Tibial nerve (tissue), 4 donors: ENCODE measurements at regions not wholly inside any gene's neighbourhood (a gene's known extent, or its start where the extent isn't known, plus 50 kb on each side); places are given as distances from the start of the nearest gene placed in this dataset.

Experiments
- DNase-seq, 2 donors: peaks; one replicate each; pipeline ENCODE4 v3.0.0-alpha.2; 2019; ENCODE audit warnings: low spot score in 2 of 2
- H3K27ac ChIP-seq, 4 donors: fragments of 200-600 bp; sonication (generic) in 3 of 4; one replicate each; pipeline ENCODE4 v1.5.1; 2017 to 2019; ENCODE audit warnings: mild to moderate bottlenecking in 1 of 4
- H3K27me3 ChIP-seq, 2 donors: fragments of 200-600 bp; sonication (generic) in 1 of 2; one replicate each; pipeline versions ENCODE4 v1.5.1 to v1.6.0; 2017 to 2019
- H3K36me3 ChIP-seq, 3 donors: fragments of 200-600 bp; sonication (generic); one replicate each; pipeline ENCODE4 v1.5.1; 2018 to 2019
- H3K4me1 ChIP-seq, 4 donors: fragments of 200-600 bp; sonication (generic) in 3 of 4; one replicate each; pipeline ENCODE4 v1.5.1; 2017 to 2019
- H3K4me3 ChIP-seq, 4 donors: fragments of 200-600 bp; sonication (generic) in 3 of 4; one replicate each; pipeline ENCODE4 v1.5.1; 2017 to 2019; ENCODE audit warnings: mild to moderate bottlenecking in 1 of 4, moderate library complexity in 1 of 4
- H3K9me3 ChIP-seq, 4 donors: fragments of 200-600 bp; sonication (generic) in 3 of 4; one replicate each; pipeline ENCODE4 v1.5.1; 2017 to 2019
- EP300 ChIP-seq, 2 donors: sonication (generic); formaldehyde crosslinking; IDR thresholded peaks; one replicate each; pipeline ENCODE4 v1.6.1; 2017; ENCODE audit warnings: antibody characterized with exemption in 2 of 2, mild to moderate bottlenecking in 1 of 2
- POLR2A ChIP-seq, 2 donors: fragments of 450-650 bp; IDR thresholded peaks; one replicate each; pipeline ENCODE4 v1.6.1; 2017; ENCODE audit warnings: antibody characterized with exemption in 2 of 2, mild to moderate bottlenecking in 2 of 2, moderate library complexity in 2 of 2
- WGBS, 2 donors: methylation state at CpG; one replicate each; pipeline ENCODE4 v1.1.5; 2018; 5-methylcytosine and 5-hydroxymethylcytosine counted together
- TF ChIP-seq, protein P1 (sequence below), 5 experiments: fragments of 200-600 bp in 3 of 5; fragments of 450-650 bp in 2 of 5; sonication (generic) in 3 of 5; IDR thresholded peaks; one replicate each; pipeline ENCODE4 v1.5.1; 2016 to 2019; ENCODE audit warnings: antibody characterized with exemption in 5 of 5, mild to moderate bottlenecking in 3 of 5, moderate library complexity in 2 of 5

DNA sequence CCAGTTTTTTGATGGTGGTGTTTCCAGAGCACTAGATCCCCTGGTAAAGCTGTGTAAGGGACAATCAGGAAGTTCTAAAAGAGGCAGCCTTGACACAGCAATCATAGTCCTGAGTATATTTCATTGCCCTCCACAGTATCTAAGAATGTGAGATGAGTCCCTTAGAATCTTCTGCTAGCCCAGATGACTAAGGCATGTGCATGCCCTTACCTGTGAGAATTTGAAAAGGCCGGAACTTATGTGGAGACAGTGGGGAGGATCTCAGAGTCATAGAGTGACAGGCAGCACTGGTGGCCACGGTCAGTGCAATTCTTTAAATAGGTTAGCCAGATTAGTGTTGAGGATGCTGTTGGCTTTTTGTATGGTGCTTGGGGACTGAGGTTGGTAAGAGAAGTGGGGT is 361.4 kb upstream of the VSTM2A start:
- H3K9me3 ChIP-seq: no peaks in the 10 kb centered on the region
- no peaks in the 10 kb centered on the region for H3K36me3 ChIP-seq
- DNase-seq: no peak
- H3K27ac ChIP-seq: no peak overlapping the region
- 60 to 92% methylated on average over 2 of the region's 2 CpGs for WGBS, 2 donors
- TF ChIP-seq EP300 (IDR thresholded peaks at IDR 0.05) (no peak), POLR2A (IDR thresholded peaks at IDR 0.05) (no peak)
- TF ChIP-seq, protein P1, sequence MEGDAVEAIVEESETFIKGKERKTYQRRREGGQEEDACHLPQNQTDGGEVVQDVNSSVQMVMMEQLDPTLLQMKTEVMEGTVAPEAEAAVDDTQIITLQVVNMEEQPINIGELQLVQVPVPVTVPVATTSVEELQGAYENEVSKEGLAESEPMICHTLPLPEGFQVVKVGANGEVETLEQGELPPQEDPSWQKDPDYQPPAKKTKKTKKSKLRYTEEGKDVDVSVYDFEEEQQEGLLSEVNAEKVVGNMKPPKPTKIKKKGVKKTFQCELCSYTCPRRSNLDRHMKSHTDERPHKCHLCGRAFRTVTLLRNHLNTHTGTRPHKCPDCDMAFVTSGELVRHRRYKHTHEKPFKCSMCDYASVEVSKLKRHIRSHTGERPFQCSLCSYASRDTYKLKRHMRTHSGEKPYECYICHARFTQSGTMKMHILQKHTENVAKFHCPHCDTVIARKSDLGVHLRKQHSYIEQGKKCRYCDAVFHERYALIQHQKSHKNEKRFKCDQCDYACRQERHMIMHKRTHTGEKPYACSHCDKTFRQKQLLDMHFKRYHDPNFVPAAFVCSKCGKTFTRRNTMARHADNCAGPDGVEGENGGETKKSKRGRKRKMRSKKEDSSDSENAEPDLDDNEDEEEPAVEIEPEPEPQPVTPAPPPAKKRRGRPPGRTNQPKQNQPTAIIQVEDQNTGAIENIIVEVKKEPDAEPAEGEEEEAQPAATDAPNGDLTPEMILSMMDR (IDR thresholded peaks at IDR 0.05): no peak
- no peaks in the 10 kb centered on the region for H3K27me3 ChIP-seq
- no peak overlapping the region for H3K4me3 ChIP-seq
- no peaks in the 10 kb centered on the region for H3K4me1 ChIP-seq

DNA sequence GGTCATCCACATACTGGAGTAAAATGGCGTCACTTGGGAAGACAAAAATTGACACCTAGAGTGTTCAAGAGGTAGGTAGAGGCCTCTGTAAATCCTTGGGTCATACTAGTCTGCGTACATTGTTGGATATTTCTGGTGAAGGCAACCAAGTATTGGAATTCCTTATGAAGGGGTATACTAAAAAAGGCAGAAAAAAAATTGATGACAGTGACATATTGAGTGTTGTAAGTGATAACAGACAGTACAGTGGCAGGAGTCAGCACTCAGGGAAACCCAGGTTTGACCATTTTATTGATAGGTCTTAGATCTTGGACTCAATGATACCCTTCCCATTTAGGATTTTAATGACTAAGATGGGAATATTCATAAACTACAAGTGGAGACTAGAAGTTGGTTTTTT is 359.1 kb upstream of the VSTM2A start:
- Histone ChIP-seq H3K4me1 (no peaks in the 10 kb centered on the region), H3K27me3 (no peaks in the 10 kb centered on the region), H3K9me3 (no peaks in the 10 kb centered on the region), H3K27ac (no peak overlapping the region), H3K4me3 (no peak overlapping the region), H3K36me3 (no peaks in the 10 kb centered on the region)
- TF ChIP-seq POLR2A (IDR thresholded peaks at IDR 0.05) (no peak), EP300 (IDR thresholded peaks at IDR 0.05) (no peak)
- TF ChIP-seq, protein P1 (IDR thresholded peaks at IDR 0.05): no peak
- no peak for DNase-seq
- 43 to 45% methylated on average over 2 of the region's 2 CpGs for WGBS, 2 donors

DNA sequence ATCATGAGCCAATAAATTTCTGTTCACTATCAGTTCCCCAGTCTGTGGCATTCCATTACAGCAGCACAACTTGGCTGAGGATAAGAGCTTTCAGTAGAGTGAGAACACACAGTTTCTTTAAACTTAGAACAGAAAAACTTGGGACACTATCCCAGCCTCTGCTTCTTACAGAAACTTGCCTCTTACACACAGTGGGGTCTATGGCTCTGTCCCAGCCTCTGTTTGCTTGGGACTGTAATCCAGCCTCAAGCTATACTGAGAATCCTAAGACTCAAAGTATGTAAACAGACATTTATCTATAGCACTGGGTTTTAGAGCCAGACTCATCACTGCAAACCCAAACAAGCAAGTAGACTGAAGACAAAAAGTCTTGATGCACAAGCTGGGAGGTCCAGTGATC is 355.8 kb upstream of the VSTM2A start:
- TF ChIP-seq POLR2A (IDR thresholded peaks at IDR 0.05) (no peak), EP300 (IDR thresholded peaks at IDR 0.05) (no peak)
- TF ChIP-seq, protein P1 (IDR thresholded peaks at IDR 0.05): no peak

DNA sequence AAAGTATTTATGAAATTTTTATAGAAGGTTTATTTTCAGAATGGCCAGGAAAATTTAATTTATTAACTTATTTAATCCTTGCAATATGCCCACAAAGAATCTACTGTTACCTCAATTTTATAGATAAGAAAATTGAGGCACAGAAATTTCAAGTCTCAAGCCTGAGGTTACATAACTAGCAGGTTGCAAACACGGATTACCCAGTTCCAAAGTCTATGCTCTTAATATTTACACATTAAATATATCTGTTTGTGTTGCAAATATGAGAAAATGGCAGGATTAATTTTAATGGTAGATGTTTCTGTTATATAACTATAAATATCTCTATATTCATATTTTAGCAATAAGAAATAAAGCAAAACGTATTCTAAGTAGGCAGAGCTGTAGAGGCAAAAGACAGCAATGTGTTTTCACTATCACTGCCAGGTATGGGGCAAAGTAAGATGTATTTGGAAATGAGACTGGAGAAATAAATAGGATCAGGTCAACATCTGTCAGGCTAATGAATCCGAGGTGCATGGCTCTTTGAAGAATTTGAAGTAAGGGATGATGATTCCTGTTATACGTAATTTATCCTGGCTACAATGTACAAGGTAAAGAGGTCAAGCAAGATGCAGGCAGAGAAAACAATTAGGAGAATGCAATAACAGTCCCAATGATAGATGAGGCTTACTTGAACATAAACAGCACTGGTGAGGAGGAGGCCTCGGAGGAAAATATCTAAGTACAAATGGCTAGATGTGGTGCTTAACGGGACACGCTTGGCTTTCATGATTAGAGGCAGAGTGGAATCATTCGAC is 354.1 kb upstream of the VSTM2A start:
- no peak overlapping the region for H3K4me3 ChIP-seq
- no peak overlapping the region for H3K27ac ChIP-seq
- H3K4me1 ChIP-seq: no peaks in the 10 kb centered on the region
- no peak for TF ChIP-seq POLR2A (IDR thresholded peaks at IDR 0.05)
- TF ChIP-seq EP300 (IDR thresholded peaks at IDR 0.05): no peak
- TF ChIP-seq, protein P1 (IDR thresholded peaks at IDR 0.05): no peak
- DNase-seq: no peak
- H3K9me3 ChIP-seq: peaks cover 0 to 3% (median 0%) of the 10 kb centered on the region in 4 donors
- 77 to 78% methylated on average over 8 of the region's 8 CpGs for WGBS, 2 donors
- no peaks in the 10 kb centered on the region for H3K36me3 ChIP-seq
- H3K27me3 ChIP-seq: no peaks in the 10 kb centered on the region

More for the DNA sequence above, 355.8 kb upstream of the VSTM2A start:
- no peak overlapping the region for H3K27ac ChIP-seq
- H3K4me3 ChIP-seq: no peak overlapping the region
- no peak for DNase-seq
- no peaks in the 10 kb centered on the region for H3K4me1 ChIP-seq
- no peaks in the 10 kb centered on the region for H3K36me3 ChIP-seq
- H3K27me3 ChIP-seq: no peaks in the 10 kb centered on the region
- peaks cover 0 to 3% (median 0%) of the 10 kb centered on the region in 4 donors for H3K9me3 ChIP-seq

DNA sequence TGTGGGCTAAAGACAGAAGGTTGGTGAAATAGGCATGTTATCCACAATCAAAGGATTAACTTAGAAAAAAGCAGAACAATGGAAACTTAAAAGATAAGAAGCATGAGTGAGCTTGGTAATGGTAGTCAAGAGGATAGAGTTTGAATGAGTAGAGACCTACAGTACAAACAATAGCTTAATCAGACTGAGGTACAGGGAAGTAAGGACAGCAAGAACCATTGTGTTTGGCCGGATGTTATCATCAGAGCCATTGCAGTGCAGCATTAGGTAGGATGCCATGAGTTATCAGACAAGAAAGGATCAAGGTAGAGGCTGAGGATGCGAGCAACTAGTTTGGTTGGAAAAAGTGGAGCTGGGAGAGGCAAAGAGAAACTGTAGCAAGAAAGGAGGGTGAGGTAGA is 353.3 kb upstream of the VSTM2A start:
- no peaks in the 10 kb centered on the region for H3K4me1 ChIP-seq
- no peak for TF ChIP-seq POLR2A (IDR thresholded peaks at IDR 0.05)
- TF ChIP-seq, protein P1 (IDR thresholded peaks at IDR 0.05): no peak
- no peak for TF ChIP-seq EP300 (IDR thresholded peaks at IDR 0.05)
- no peak overlapping the region for H3K4me3 ChIP-seq
- no peaks in the 10 kb centered on the region for H3K27me3 ChIP-seq
- WGBS, 2 donors: 65 to 76% methylated on average over 2 of the region's 2 CpGs
- no peak overlapping the region for H3K27ac ChIP-seq
- H3K9me3 ChIP-seq: peaks cover 0 to 3% (median 0%) of the 10 kb centered on the region in 4 donors
- DNase-seq: no peak
- no peaks in the 10 kb centered on the region for H3K36me3 ChIP-seq
